OCI-LY7 (cell line): ENCODE measurements at regions not wholly inside any gene's neighbourhood (a gene's known extent, or its start where the extent isn't known, plus 50 kb on each side); places are given as distances from the start of the nearest gene placed in this dataset.

Source experiments
- BruUV-seq: library from RNA; stranded (reverse); fragments of 400-500 nt; replicated peaks from 2 replicates; lab custom pipeline; 2021; lab: Mats Ljungman, UMichigan
- CTCF ChIA-PET: fragments of 300-600 bp; sonication (Branson Sonifier 250); formaldehyde crosslinking; loops from one replicate; lab custom pipeline; 2022; ENCODE audit warnings: antibody characterized with exemption; ENCODE audit not compliant: unreplicated experiment; lab: Charles Lee
- POLR2A ChIA-PET: fragments of 300-600 bp; sonication (Branson Sonifier 250); formaldehyde crosslinking; loops from one replicate; lab custom pipeline; 2022; ENCODE audit warnings: antibody characterized with exemption; lab: Charles Lee
- DNase-seq: peaks from one replicate; pipeline ENCODE4 v3.0.0-alpha.2; 2015; ENCODE audit warnings: low spot score
- H2AFZ ChIP-seq: fragments of 200-600 bp; sonication (generic), shearing (Covaris generic); 2 replicates; pipeline ENCODE4 v1.6.1; 2014; ENCODE audit warnings: mild to moderate bottlenecking, antibody characterized with exemption, low read length, moderate library complexity
- H3K27ac ChIP-seq: fragments of 200-600 bp; sonication (generic); 2 replicates; pipeline ENCODE4 v1.5.1; 2014; ENCODE audit warnings: mixed run types, low read depth, mild to moderate bottlenecking, moderate library complexity, low read length, inconsistent platforms; ENCODE audit not compliant: poor library complexity, severe bottlenecking
- H3K36me3 ChIP-seq: fragments of 200-600 bp; sonication (generic); 2 replicates; pipeline ENCODE4 v1.6.1; 2014; ENCODE audit warnings: mild to moderate bottlenecking, antibody characterized with exemption, low read length, moderate library complexity, mixed read lengths; ENCODE audit not compliant: insufficient read depth
- H3K4me1 ChIP-seq: fragments of 200-600 bp; sonication (generic); 2 replicates; pipeline ENCODE4 v1.5.1; 2014; ENCODE audit warnings: mild to moderate bottlenecking, low read length; ENCODE audit not compliant: insufficient read depth, poor library complexity, severe bottlenecking
- H3K4me2 ChIP-seq: fragments of 200-600 bp; sonication (generic); 2 replicates; pipeline ENCODE4 v1.6.1; 2014; ENCODE audit warnings: mild to moderate bottlenecking, low read length
- H3K4me3 ChIP-seq: fragments of 200-600 bp; sonication (generic); 2 replicates; pipeline ENCODE4 v1.5.1; 2014; ENCODE audit warnings: mild to moderate bottlenecking, low read depth, low read length; ENCODE audit not compliant: poor library complexity, severe bottlenecking
- H3K79me2 ChIP-seq: fragments of 200-600 bp; sonication (generic); 2 replicates; pipeline ENCODE4 v1.6.1; 2016; ENCODE audit warnings: low read depth, mild to moderate bottlenecking, low read length, moderate library complexity, mixed read lengths; ENCODE audit not compliant: insufficient read depth
- H3K9me2 ChIP-seq: fragments of 200-600 bp; sonication (generic); 2 replicates; pipeline ENCODE4 v1.6.1; 2016; ENCODE audit warnings: mild to moderate bottlenecking, low read length, mixed read lengths; ENCODE audit not compliant: insufficient read depth
- H3K9me3 ChIP-seq: fragments of 200-600 bp; sonication (generic); 2 replicates; pipeline ENCODE4 v1.6.1; 2014; ENCODE audit warnings: mild to moderate bottlenecking, mixed run types, low read length, mixed read lengths
- H4K20me1 ChIP-seq: fragments of 200-600 bp; sonication (generic); 2 replicates; pipeline ENCODE4 v1.6.1; 2014; ENCODE audit warnings: mild to moderate bottlenecking, antibody characterized with exemption, low read length, moderate library complexity, mixed read lengths; ENCODE audit not compliant: insufficient read depth
- CTCF ChIP-seq: fragments of 200-600 bp; sonication (generic); conservative IDR thresholded peaks from 2 replicates; pipeline ENCODE4 v1.5.1; 2014; ENCODE audit warnings: mild to moderate bottlenecking, antibody characterized with exemption, low read length, moderate library complexity, mixed read lengths
- EZH2phosphoT487 ChIP-seq: fragments of 200-600 bp; sonication (generic); IDR thresholded peaks from 2 replicates; pipeline ENCODE4 v1.6.1; 2018; ENCODE audit warnings: low read depth, borderline replicate concordance, mild to moderate bottlenecking, mixed run types, antibody characterized with exemption, low read length, moderate library complexity, mixed read lengths
- intact Hi-C: fragments of 100-400 bp; cut with micrococcal nuclease; formaldehyde crosslinking; loops from one replicate; pipeline ENCODE4 v1.10.0; 2022; ENCODE audit not compliant: unreplicated experiment

GRCh38 chr21:16908077-16908476 lies 604.8 kb upstream of the CXADR start:
- no peaks in the 10 kb centered on the region for H3K9me2 ChIP-seq
- H3K79me2 ChIP-seq = no peaks in the 10 kb centered on the region
- CTCF ChIA-PET = no interaction called here
- no peaks in the 10 kb centered on the region for H4K20me1 ChIP-seq
- DNase-seq = no peak
- H2AFZ ChIP-seq = no peak overlapping the region
- H3K36me3 ChIP-seq = no peaks in the 10 kb centered on the region
- POLR2A ChIA-PET = no interaction called here
- no peak overlapping the region for H3K27ac ChIP-seq
- no peak overlapping the region for H3K4me3 ChIP-seq
- H3K9me3 ChIP-seq = 0 out of 2 replicates have a peak, but pooled peaks cover 4% of the 10 kb centered on the region
- H3K4me1 ChIP-seq = no peaks in the 10 kb centered on the region
- TF ChIP-seq EZH2phosphoT487 = no peak
- intact Hi-C loops = no loop called here
- no TSS peak for BruUV-seq
- H3K4me2 ChIP-seq = no peak overlapping the region

- no TSS peak for BruUV-seq
- H3K9me2 ChIP-seq = no peaks in the 10 kb centered on the region
- POLR2A ChIA-PET = interaction anchor here (0.7 to 1.0 kb wide), 3 partner anchors 10 to 856 kb away, joined by 3 read pairs; no protein-coding TSS in a partner anchor
These were observed 602.2 kb upstream of the CXADR start for GRCh38 chr21:16910435-16911165.

GRCh38 chr21:16911166-16911607 lies 601.7 kb upstream of the CXADR start:
- TF ChIP-seq CTCF (no peak), EZH2phosphoT487 (no peak)
- DNase-seq = no peak
- no peaks in the 10 kb centered on the region for H3K9me3 ChIP-seq
- no peaks in the 10 kb centered on the region for H3K9me2 ChIP-seq
- H2AFZ ChIP-seq = no peak overlapping the region
- no peaks in the 10 kb centered on the region for H4K20me1 ChIP-seq
- POLR2A ChIA-PET = interaction anchor here (0.7 to 1.0 kb wide), 2 partner anchors 10 to 857 kb away, joined by 3 read pairs; no protein-coding TSS in a partner anchor
- no peaks in the 10 kb centered on the region for H3K36me3 ChIP-seq
- H3K4me3 ChIP-seq = no peak overlapping the region
- CTCF ChIA-PET = no interaction called here
- intact Hi-C loops = no loop called here
- no peaks in the 10 kb centered on the region for H3K79me2 ChIP-seq
- H3K4me1 ChIP-seq = no peaks in the 10 kb centered on the region
- BruUV-seq = no TSS peak
- H3K27ac ChIP-seq = no peak overlapping the region
- H3K4me2 ChIP-seq = no peak overlapping the region

More at GRCh38 chr21:16910435-16911165, 602.2 kb upstream of the CXADR start:
- intact Hi-C loops = no loop called here
- Histone ChIP-seq H3K36me3 (no peaks in the 10 kb centered on the region), H3K4me2 (no peak overlapping the region), H3K4me1 (no peaks in the 10 kb centered on the region), H3K4me3 (no peak overlapping the region), H3K27ac (no peak overlapping the region), H4K20me1 (no peaks in the 10 kb centered on the region), H2AFZ (no peak overlapping the region), H3K9me3 (no peaks in the 10 kb centered on the region), H3K79me2 (no peaks in the 10 kb centered on the region)
- DNase-seq = no peak
- CTCF ChIA-PET = no interaction called here
- TF ChIP-seq CTCF (no peak), EZH2phosphoT487 (no peak)
